ENCODE measurements at regions not wholly inside any gene's neighbourhood (a gene's known extent, or its start where the extent isn't known, plus 50 kb on each side); places are given as distances from the start of the nearest gene placed in this dataset.
"Not testable (repeated sequence)": the region's sequence is repeated elsewhere in the genome, so short reads cannot be mapped to it uniquely, and the experiment has no call there.

DNA sequence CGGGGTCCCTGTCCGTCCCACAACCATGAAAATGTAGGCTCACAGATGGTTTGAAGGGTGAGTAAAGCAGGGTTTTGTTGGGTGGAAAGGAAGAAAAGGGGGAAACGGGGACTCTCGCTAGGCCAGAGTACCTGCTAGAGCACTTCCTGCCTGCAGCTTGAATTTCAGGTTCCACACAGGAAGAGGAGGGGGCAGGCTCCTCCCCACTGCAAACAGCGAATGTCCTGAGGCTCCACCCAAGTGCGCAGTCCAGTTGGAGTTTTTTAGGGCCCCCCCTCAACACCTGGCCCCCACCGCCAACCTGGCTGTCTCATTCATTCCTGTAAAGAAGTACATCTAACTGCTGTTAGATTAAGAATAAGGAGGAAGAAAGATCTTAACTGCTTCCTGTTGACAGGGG is 414.7 kb downstream of the SH2D4B start:
- Mint-ChIP-seq H3K4me3 (no peak overlapping the region), H3K36me3 (no peaks in the 10 kb centered on the region), H3K27me3 (no peaks in the 10 kb centered on the region), H3K27ac (no peak overlapping the region), H3K9me3 (no peaks in the 10 kb centered on the region), H3K4me1 (no peaks in the 10 kb centered on the region)
- DNase-seq (no peak), ATAC-seq (ENCODE audit: low read depth) (no peak)
- POLR2A ChIA-PET, result no interaction called here

DNA sequence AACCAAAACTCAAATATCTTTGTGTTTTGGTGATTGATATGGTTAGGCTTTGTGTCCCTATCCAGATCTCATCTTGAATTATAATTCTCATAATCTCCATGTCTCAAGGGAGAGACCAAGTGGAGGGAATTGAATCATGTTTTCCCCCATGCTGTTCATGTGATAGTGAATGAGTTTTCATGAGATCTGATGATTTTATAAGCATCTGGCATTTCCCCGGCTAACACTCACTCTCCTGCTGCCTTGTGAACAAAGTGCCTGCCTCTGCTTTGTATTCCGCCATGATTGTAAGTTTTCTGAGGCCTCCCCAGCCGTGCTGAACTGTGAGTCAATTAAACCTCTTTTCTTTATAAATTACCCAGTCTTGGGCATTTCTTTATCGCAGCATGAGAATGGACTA is 419.5 kb downstream of the SH2D4B start:
- no peak for DNase-seq
- no peaks in the 10 kb centered on the region for H3K4me1 Mint-ChIP-seq
- H3K27ac Mint-ChIP-seq, result no peak overlapping the region
- H3K4me3 Mint-ChIP-seq, result no peak overlapping the region
- no peaks in the 10 kb centered on the region for H3K9me3 Mint-ChIP-seq
- no peaks in the 10 kb centered on the region for H3K36me3 Mint-ChIP-seq
- ATAC-seq (ENCODE audit: low read depth), result no peak
- POLR2A ChIA-PET, result no interaction called here
- H3K27me3 Mint-ChIP-seq, result no peaks in the 10 kb centered on the region

DNA sequence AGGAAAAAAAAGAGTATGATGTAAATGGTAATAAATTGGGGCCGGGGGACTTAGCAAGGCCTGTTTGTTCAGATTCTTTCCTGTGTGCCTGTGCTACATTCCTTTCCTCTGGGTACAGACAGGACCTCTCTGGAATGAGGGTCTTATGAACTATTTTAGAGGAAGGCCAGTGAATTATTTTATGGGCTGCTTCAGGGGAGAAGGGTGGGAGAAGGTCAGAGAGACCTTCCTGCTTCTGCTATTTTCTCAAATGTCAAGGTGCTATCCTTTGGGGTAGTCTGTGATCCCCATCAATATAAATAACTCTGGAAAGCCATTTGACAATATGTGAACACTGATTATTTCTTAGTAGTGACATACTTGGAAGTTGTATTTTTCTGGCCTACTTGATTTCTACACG is 426.5 kb downstream of the SH2D4B start:
- Mint-ChIP-seq H3K4me1 (peaks cover 3% of the 10 kb centered on the region), H3K9me3 (no peaks in the 10 kb centered on the region), H3K4me3 (no peak overlapping the region), H3K36me3 (no peaks in the 10 kb centered on the region), H3K27me3 (peaks cover 10% of the 10 kb centered on the region), H3K27ac (no peak overlapping the region)
- POLR2A ChIA-PET, result no interaction called here
- no peak for DNase-seq
- no peak for ATAC-seq (ENCODE audit: low read depth)

DNA sequence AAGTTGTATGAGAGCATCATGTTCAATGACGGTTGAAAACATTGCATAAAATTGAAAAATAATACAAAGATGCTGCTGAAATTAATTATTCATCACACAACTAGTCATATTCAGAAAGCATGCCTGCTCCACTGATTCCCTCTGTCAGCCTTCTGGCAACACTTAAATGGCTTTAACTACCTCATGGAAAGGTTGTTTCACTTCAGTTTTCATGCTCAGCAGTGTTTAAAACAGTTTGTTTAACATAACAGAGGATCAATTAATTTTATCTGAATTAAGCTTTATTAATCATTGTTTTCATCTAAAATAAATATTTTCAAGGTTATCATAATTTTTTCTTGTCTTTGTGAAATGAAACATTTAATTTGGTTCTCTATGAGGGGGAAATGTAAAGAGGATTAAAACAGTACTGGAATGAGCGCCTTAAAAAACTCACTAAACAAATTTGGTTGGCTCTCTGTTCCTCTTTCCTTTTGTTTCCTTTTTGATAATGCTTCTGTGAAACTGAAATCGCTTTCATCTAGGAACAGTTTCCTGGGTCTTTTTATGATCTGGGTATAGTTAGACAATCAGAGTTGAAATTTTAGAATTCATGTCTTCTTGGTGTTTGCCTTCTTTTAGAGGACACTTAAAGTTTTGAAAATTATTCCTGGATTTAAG is 427.4 kb downstream of the SH2D4B start:
- DNase-seq, result no peak
- H3K4me3 Mint-ChIP-seq, result no peak overlapping the region
- peaks cover 3% of the 10 kb centered on the region for H3K4me1 Mint-ChIP-seq

DNA sequence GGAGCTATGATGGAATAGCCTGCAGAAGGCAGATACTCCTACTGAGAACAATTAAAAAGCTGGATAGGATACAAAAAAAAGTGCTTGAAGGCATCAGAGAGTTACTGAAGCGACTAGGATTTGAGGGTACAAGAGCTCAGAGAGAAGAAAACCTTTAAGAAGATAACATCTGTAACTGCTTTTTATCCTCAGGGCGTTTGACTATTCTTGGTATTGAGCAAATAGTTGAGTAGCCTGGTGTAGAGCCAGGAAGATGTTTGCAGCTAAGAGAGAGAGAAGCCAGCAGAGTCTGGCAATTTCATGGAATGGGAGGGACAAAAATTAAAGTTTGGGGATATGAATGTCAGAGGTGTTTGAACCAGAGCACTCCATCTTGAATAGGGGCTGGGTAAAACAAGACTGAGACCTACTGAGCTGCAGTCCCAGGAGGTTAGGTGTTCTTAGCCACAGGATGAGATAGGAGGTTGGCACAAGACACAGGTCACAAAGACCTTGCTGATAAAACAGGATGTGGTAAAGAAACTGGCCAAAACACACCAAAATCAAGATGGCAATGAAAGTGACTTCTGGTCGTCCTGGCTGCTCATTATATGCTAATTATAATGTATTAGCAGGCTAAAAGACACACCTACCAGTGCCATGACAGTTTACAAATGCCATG is 428.8 kb downstream of the SH2D4B start:
- Mint-ChIP-seq H3K4me1 (peaks cover 3% of the 10 kb centered on the region), H3K27me3 (peaks cover 10% of the 10 kb centered on the region), H3K27ac (no peak overlapping the region), H3K4me3 (no peak overlapping the region), H3K36me3 (no peaks in the 10 kb centered on the region), H3K9me3 (no peaks in the 10 kb centered on the region)
- POLR2A ChIA-PET, result no interaction called here
- no peak for ATAC-seq (ENCODE audit: low read depth)
- DNase-seq, result no peak

More for the DNA sequence above, 427.4 kb downstream of the SH2D4B start:
- POLR2A ChIA-PET, result no interaction called here
- H3K9me3 Mint-ChIP-seq, result no peaks in the 10 kb centered on the region
- no peak overlapping the region for H3K27ac Mint-ChIP-seq
- H3K27me3 Mint-ChIP-seq, result peaks cover 10% of the 10 kb centered on the region
- no peak for ATAC-seq (ENCODE audit: low read depth)
- no peaks in the 10 kb centered on the region for H3K36me3 Mint-ChIP-seq

DNA sequence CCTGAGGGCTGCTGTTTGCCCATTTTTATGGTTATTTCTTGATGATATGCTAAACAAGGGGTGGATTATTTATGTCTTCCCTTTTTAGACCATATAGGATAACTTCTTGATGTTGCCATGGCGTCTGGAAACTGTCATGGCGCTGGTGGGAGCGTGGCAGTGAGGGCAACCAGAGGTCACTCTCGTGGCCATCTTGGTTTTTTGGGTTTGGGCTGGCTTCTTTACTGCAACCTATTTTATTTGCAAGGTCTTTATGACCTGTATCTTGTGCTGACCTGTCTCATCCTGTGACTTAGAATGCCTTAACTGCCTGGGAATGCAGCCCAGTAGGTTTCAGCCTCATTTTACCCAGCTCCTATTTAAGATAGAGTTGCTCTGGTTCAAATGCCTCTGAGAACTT is 429.7 kb downstream of the SH2D4B start:
- H3K4me3 Mint-ChIP-seq; H3K36me3 Mint-ChIP-seq; H3K27ac Mint-ChIP-seq; ATAC-seq (ENCODE audit: low read depth); H3K4me1 Mint-ChIP-seq; H3K9me3 Mint-ChIP-seq; POLR2A ChIA-PET; DNase-seq: not testable (repeated sequence)
- H3K27me3 Mint-ChIP-seq, result peaks cover 10% of the 10 kb centered on the region

DNA sequence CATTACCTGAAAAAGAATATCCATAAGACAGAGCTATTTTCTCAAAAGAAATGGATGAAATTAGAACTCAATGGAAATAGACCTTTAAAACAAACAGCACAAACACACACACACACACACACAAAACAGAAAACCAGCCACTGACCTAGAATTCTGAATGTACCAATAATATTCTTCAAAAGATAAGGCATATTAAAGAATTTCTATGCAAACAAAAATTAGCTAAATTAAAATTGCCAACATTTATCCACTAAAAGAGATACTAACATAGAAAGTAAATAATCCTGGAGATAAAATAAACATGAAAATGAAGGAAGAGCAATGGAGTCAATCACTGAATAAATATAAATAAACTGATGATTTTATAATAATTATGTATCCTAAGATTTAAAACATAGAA is 431.2 kb downstream of the SH2D4B start:
- H3K27me3 Mint-ChIP-seq, result peaks cover 8% of the 10 kb centered on the region
- POLR2A ChIA-PET, result no interaction called here
- H3K4me1 Mint-ChIP-seq, result peaks cover 3% of the 10 kb centered on the region
- DNase-seq (no peak), ATAC-seq (ENCODE audit: low read depth) (no peak)
- no peak overlapping the region for H3K27ac Mint-ChIP-seq
- no peak overlapping the region for H3K4me3 Mint-ChIP-seq
- no peaks in the 10 kb centered on the region for H3K36me3 Mint-ChIP-seq
- no peaks in the 10 kb centered on the region for H3K9me3 Mint-ChIP-seq

DNA sequence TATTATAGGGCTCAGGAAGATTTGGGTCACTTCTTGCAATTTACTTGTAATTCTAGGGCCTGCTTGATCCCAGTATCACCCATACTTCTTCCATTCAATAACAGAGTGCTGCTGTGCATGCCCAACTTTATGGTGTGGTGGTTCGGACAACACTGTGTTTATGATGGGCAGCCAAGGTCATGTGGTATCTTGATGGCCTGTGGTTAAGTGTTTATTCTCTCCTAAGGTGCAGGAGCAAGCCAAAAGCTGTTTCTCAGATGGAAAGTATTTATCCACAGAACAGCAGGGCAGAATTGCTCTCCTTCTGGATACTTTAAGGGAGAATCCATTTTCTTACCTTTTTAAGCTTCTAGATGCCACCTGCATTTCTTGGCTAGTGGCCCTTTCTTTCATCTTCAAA is 433.8 kb downstream of the SH2D4B start:
- Mint-ChIP-seq H3K36me3 (no peaks in the 10 kb centered on the region), H3K27me3 (peaks cover 6% of the 10 kb centered on the region), H3K4me1 (peaks cover 1% of the 10 kb centered on the region), H3K9me3 (no peaks in the 10 kb centered on the region), H3K4me3 (no peak overlapping the region), H3K27ac (no peak overlapping the region)
- POLR2A ChIA-PET, result no interaction called here
- DNase-seq (no peak), ATAC-seq (ENCODE audit: low read depth) (no peak)

DNA sequence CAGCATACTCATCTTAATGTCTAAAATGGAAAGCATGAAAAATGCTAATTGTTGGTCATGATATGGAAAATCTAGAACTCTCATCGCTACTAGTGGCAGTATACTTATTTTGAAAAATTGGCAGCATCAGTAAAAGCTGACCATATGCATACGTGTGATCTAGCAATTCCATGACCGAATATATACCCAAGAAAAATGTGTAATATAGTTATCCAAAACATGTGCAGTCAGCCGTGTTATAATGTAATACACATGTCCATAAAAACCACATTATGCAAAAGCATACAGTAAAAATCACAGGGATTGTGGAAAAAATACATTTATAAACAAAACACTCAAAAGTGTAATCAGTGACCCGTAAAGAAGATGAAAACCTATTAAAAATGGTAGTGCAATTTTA is 439.0 kb downstream of the SH2D4B start:
- DNase-seq (no peak), ATAC-seq (ENCODE audit: low read depth) (no peak)
- H3K4me1 Mint-ChIP-seq, result no peaks in the 10 kb centered on the region
- no peak overlapping the region for H3K4me3 Mint-ChIP-seq
- H3K36me3 Mint-ChIP-seq, result no peaks in the 10 kb centered on the region
- POLR2A ChIA-PET, result no interaction called here
- no peak overlapping the region for H3K27ac Mint-ChIP-seq
- no peaks in the 10 kb centered on the region for H3K9me3 Mint-ChIP-seq
- H3K27me3 Mint-ChIP-seq, result no peaks in the 10 kb centered on the region

DNA sequence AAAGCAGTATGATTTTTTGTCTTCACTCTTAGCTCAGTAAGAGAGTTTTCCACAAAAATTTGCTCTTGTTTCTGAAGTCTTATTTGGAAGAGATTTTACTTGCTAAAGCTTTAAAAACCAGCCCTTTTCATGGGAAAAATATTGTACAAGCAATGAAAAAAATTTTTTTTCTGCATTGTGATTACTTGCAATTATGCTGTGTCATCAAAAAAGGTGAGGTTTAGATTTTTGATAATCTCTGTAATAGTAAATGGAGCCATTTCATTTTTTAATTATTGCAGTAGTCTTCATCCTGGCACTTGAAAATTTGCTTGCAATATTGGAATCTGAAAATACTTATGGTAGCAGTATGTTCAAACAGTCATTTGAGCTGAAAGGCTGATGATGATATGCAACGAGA is 447.4 kb downstream of the SH2D4B start:
- Mint-ChIP-seq H3K27me3 (peaks cover 3% of the 10 kb centered on the region), H3K27ac (no peak overlapping the region), H3K4me3 (no peak overlapping the region), H3K36me3 (no peaks in the 10 kb centered on the region), H3K9me3 (no peaks in the 10 kb centered on the region), H3K4me1 (no peaks in the 10 kb centered on the region)
- POLR2A ChIA-PET, result no interaction called here
- no peak for ATAC-seq (ENCODE audit: low read depth)
- DNase-seq, result no peak

DNA sequence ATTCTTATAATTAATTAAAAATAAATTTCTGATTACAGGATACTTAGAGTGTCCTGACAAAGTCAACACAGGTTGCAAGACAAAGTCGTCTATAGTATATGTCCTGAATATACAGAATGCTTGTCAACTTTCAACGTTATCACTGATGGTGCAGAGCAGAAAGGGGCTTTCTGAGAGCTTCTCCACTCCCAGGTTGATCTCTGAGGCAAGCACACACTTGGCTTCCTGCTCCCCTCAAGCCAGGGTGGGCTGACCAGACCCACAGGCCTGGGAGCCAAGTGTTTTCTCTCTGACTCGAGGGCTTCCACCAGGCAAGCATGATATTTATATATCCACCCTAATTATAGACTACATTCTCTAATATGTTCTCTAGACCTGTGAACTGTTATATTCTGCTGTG is 448.9 kb downstream of the SH2D4B start:
- H3K9me3 Mint-ChIP-seq, result no peaks in the 10 kb centered on the region
- DNase-seq, result no peak
- no peak overlapping the region for H3K27ac Mint-ChIP-seq
- ATAC-seq (ENCODE audit: low read depth), result no peak
- no peaks in the 10 kb centered on the region for H3K4me1 Mint-ChIP-seq
- H3K36me3 Mint-ChIP-seq, result no peaks in the 10 kb centered on the region
- peaks cover 3% of the 10 kb centered on the region for H3K27me3 Mint-ChIP-seq
- POLR2A ChIA-PET, result no interaction called here
- H3K4me3 Mint-ChIP-seq, result no peak overlapping the region

DNA sequence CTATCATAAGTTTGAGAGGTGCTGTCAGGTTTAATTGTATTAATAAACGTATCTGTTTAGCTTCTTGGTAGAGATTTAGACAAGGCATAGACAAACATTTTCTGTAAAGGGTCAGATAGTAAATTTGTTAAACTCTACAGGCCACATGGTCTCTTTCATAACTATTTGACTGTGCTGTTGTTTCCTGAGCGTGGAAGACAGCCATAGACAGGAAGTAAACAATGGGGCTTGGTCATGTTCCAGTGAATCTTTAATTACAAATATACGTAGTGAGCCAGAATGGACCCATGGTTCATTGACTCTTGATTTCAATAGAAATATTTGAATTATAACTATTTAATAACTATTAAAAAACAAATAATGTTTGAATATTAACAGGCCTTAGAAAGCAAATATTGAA is 451.1 kb downstream of the SH2D4B start:
- ATAC-seq (ENCODE audit: low read depth), result no peak
- DNase-seq, result no peak
- Mint-ChIP-seq H3K36me3 (no peaks in the 10 kb centered on the region), H3K27me3 (peaks cover 3% of the 10 kb centered on the region), H3K4me3 (no peak overlapping the region), H3K9me3 (no peaks in the 10 kb centered on the region), H3K4me1 (no peaks in the 10 kb centered on the region), H3K27ac (no peak overlapping the region)
- POLR2A ChIA-PET, result no interaction called here

DNA sequence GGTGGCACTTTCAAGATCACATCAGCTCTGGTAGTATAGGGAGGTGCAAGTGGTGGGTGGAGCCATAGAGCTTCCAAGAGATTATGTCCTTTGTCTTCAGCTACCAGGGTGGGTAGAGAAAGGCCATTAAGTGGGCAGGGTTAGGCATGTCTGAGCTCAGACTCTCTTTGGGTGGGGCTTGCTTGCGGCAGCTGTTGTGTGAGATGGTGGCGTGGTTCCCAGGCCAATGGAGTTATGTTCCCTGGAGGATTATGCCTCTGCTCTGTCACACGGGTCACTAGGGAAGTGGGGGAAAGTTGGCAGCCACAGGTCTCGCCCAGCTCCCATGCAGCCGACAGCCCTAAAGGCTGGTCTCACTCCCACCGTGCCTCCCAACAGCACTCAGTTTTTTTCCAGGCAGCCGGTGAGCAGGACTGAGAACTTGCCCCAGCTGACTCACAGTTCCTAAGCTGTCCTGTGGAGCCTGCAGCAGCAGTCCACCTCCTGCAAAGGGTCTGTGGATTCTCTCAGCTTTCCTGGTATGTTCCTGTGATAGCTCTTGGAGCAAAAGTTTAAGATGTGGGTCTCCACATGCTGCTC is 459.0 kb downstream of the SH2D4B start:
- Mint-ChIP-seq H3K9me3 (peaks cover 2% of the 10 kb centered on the region), H3K27me3 (no peaks in the 10 kb centered on the region), H3K27ac (no peak overlapping the region), H3K4me3 (no peak overlapping the region), H3K36me3 (no peaks in the 10 kb centered on the region), H3K4me1 (no peaks in the 10 kb centered on the region)
- ATAC-seq (ENCODE audit: low read depth), result no peak
- no peak for DNase-seq
- POLR2A ChIA-PET, result no interaction called here

DNA sequence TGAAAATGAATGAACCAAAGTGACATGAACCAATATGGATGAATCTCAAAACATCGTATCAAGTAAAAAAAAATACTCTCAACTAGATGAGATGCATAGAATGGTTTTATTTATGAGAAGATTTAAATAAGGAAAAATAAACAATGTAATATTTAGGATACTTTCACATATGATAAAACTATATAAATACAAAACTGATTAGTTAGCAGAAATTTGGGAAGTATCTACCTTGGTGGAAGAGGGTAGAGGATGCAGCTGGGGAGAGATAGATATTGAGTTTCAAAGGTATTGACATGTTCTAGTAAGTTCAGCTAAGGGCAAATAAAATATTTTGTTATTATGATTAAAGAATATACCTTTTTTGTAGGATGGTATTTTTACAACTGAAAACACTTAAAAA is 463.1 kb downstream of the SH2D4B start:
- H3K27me3 Mint-ChIP-seq, result peaks cover 3% of the 10 kb centered on the region
- POLR2A ChIA-PET, result no interaction called here
- H3K36me3 Mint-ChIP-seq, result no peaks in the 10 kb centered on the region
- H3K27ac Mint-ChIP-seq, result no peak overlapping the region
- H3K4me3 Mint-ChIP-seq, result no peak overlapping the region
- H3K9me3 Mint-ChIP-seq, result peaks cover 2% of the 10 kb centered on the region
- DNase-seq (no peak), ATAC-seq (ENCODE audit: low read depth) (no peak)
- no peaks in the 10 kb centered on the region for H3K4me1 Mint-ChIP-seq
